GM12892 (cell line): ENCODE measurements at regions not wholly inside any gene's neighbourhood (a gene's known extent, or its start where the extent isn't known, plus 50 kb on each side); places are given as distances from the start of the nearest gene placed in this dataset.

Experiments used
- POLR2A ChIP-seq: IDR thresholded peaks from 2 replicates; pipeline ENCODE4 v1.6.1; 2011; ENCODE audit warnings: low read depth, low read length, control low read depth
- POLR2AphosphoS5 ChIP-seq: IDR thresholded peaks from 2 replicates; pipeline ENCODE4 v1.6.1; 2011; ENCODE audit warnings: low read depth, low read length, control low read depth
- TAF1 ChIP-seq: IDR thresholded peaks from 2 replicates; pipeline ENCODE4 v1.6.1; 2011; ENCODE audit warnings: low read depth, mild to moderate bottlenecking, control low read depth, low read length, borderline replicate concordance

DNA sequence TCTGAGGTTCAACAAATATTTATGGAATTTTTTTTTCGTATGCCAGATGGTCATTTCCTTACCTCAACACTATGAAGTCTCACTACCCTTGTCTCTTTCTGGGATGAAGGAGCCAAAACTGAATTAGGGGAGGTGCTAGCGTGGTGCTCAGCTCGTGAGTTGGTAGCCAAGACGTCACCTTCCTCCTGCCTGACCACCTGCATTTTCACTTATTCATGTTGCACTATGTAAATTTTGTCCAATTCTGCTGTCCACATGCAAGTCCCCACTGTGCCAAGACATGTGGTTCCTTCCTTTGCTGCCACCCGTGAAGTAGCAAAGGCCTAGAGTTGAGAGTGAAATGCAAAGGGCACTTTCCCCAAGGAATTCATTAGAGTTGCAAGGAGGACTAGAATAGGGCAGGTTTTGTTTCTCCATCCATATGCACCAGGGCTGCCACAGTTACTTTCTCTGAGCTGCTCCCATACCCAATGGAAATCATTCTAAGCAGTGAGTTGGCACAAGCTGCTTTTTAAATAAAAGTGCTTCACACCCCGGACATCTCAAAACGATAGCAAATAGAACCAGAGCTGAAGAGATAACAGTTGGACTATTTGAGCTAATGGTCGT is 591.3 kb upstream of the NOX3 start:
- TF ChIP-seq POLR2A (no peak), POLR2AphosphoS5 (no peak), TAF1 (no peak)
